HEK293T (cell line): ENCODE measurements at regions not wholly inside any gene's neighbourhood (a gene's known extent, or its start where the extent isn't known, plus 50 kb on each side); places are given as distances from the start of the nearest gene placed in this dataset.

Source experiments
- ELF4 ChIP-seq: fragments of 450-650 bp; IDR thresholded peaks from 2 replicates; pipeline ENCODE4 v1.6.1; 2017; ENCODE audit warnings: antibody characterized with exemption
- FOXM1 ChIP-seq: fragments of 450-650 bp; IDR thresholded peaks from 2 replicates; pipeline ENCODE4 v1.6.1; 2017; ENCODE audit warnings: mild to moderate bottlenecking, borderline replicate concordance
- NFRKB ChIP-seq: fragments of 450-650 bp; IDR thresholded peaks from 2 replicates; pipeline ENCODE4 v1.6.1; 2016; ENCODE audit warnings: mild to moderate bottlenecking, moderate library complexity
- SUZ12 ChIP-seq: fragments of 450-650 bp; IDR thresholded peaks from 2 replicates; pipeline ENCODE4 v1.6.1; 2016; ENCODE audit warnings: mild to moderate bottlenecking
- TARDBP ChIP-seq: fragments of 450-650 bp; IDR thresholded peaks from 2 replicates; pipeline ENCODE4 v1.6.1; 2016

GRCh38 chr1:90411185-90411584 lies 305.9 kb downstream of the BARHL2 start:
- TF ChIP-seq TARDBP, result no peak
- no peak for TF ChIP-seq FOXM1
- no peak for TF ChIP-seq SUZ12
- no peak for TF ChIP-seq ELF4
- no peak for TF ChIP-seq NFRKB
